Inflammatory macrophage treated with lipopolysaccharide for 4 hours (primary cell): ENCODE measurements at regions not wholly inside any gene's neighbourhood (a gene's known extent, or its start where the extent isn't known, plus 50 kb on each side); places are given as distances from the start of the nearest gene placed in this dataset.
A peak's percentile ranks its signal among the peaks of the same experiment; 100 is the strongest.
"Not testable (repeated sequence)": the region's sequence is repeated elsewhere in the genome, so short reads cannot be mapped to it uniquely, and the experiment has no call there.

Experiments used
- DNase-seq: peaks from one replicate; pipeline ENCODE4 v3.0.0-alpha.2; 2020

- peak; percentile 60 for DNase-seq
Observed at GRCh38 chr12:89225808-89226411, 126.4 kb downstream of the DUSP6 start.

GRCh38 chr12:89225401-89225800 is 126.9 kb downstream of the DUSP6 start:
- DNase-seq: peak; percentile 79

- DNase-seq: not testable (repeated sequence)
Observed at GRCh38 chr12:89222580-89222979, 129.7 kb downstream of the DUSP6 start.

- DNase-seq: no peak
Observed at GRCh38 chr12:89217472-89217871, 134.8 kb downstream of the DUSP6 start.

GRCh38 chr12:89216211-89216952 is 135.9 kb downstream of the DUSP6 start:
- no peak for DNase-seq

DNA sequence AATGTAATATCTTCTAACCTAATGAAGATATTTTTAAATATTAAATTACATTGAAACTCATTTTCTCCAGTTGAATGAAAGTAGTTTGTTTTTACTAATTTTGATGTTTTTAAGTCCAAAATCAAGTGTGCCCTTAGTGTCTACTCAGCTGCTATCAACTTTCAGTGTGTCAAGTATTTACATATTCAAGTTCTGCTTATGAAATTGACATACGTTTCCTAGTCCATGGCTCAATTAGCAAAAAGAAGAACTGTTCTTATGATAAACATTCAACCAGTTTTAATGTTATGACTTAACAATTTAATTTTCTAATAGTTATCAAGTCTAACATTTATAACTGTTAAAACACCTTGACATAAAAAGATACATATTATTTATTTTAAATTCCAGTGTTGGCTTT is 137.1 kb downstream of the DUSP6 start:
- DNase-seq: peak; percentile 70

DNA sequence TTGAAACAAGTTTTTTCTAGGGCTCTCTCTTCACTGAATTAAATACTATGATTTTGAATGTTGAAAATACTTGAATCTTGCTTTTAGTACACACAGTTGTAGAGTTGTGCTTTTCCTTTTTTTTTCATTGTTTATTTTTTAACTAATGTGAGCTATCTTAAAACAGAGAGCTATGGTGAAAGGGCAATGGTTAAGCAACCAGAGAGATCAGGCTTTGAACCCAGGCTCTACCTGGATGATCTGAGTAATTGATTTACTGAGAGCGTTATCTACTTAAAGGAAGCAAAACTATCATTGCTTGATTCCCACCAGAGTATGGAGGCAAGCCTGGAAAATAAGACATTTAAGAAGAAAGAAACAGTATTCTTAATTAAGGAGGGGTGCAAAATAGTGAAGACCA is 138.6 kb downstream of the DUSP6 start:
- DNase-seq: no peak

DNA sequence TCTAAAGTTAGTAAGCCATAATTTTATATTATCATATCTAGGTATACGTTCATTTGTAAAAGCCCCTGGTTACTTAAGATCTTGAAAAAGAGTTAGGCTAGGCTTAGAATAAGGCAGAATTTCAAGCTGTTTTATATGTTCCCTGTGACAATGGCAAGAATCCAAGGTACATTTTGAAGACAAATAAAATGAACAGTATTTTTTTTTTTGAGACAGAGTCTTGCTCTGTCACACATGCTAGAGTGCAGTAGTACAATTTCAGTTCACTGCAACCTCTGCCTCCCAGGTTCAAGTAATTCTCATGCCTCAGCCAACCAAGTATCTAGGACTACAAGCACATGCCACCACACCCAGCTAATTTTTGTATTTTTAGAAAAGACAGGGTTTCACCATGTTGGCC is 139.2 kb downstream of the DUSP6 start:
- DNase-seq: no peak

DNA sequence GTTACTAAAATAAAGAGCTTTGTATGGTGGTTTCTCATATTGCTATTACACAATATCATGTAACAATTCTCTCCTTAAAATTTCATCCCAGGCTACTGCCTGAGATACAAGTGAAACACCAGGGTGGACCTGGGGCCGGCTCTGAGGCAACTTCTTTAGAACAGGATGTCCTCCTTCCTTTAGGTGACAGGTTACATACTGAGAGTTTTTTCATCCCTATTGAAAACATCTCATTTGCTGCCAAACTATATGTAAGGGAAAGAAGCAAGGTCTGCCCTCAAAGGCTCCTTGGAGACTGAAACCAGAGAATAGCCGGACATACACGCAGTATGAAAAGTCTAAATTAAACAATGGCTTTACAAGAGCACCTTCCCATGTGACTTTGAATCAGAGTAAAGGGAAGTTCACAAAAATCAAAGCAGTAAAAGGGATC is 139.9 kb downstream of the DUSP6 start:
- peak; percentile 22 for DNase-seq

DNA sequence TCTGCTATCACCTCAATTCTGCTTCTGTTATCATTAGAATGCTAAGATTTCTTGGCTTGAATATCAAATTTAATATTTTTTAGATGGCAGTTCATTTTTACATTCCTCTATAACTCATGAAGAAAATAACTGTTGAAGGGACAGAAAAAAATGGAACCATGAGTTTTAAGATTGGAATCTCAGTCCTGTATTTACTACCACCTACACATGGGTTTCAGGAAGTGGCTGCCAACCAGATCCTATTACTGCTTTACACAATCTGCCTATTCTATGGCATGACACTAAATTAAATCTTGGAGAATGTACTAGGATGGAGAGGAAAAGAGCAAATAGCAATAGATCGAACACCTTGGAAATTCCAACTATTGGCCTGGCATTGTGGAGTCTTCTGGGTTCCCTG is 140.8 kb downstream of the DUSP6 start:
- DNase-seq: peak; percentile 34

GRCh38 chr12:89210277-89210676 is 142.0 kb downstream of the DUSP6 start:
- DNase-seq: no peak

DNA sequence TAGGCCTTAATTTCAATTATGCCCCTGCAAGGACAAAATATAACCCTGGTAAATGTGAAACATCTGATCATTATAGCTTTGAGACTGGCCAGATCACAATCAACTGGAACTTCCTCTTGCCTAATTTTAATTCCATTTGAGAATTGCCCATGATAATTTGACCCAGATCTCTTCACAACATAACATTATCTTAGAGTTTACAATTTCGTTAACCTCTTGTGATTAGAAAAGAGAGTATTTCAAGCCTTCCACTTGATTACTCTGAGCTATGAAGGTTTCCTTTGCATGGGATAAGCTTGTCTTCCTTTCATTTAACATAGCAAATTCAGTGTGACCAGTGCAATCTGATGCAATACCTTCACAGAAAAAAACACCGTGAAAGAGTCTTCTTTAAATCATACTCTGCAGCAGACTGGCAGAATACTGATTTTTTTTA is 143.6 kb downstream of the DUSP6 start:
- DNase-seq: peak; percentile 67

GRCh38 chr12:89206390-89206789 is 145.9 kb downstream of the DUSP6 start:
- DNase-seq: peak; percentile 58

- no peak for DNase-seq
Observed at GRCh38 chr12:89205517-89205916, 146.8 kb downstream of the DUSP6 start.

- no peak for DNase-seq
Observed at GRCh38 chr12:89203144-89203543, 149.2 kb downstream of the DUSP6 start.

- no peak for DNase-seq
Observed at GRCh38 chr12:89200217-89200616, 152.1 kb downstream of the DUSP6 start.

DNA sequence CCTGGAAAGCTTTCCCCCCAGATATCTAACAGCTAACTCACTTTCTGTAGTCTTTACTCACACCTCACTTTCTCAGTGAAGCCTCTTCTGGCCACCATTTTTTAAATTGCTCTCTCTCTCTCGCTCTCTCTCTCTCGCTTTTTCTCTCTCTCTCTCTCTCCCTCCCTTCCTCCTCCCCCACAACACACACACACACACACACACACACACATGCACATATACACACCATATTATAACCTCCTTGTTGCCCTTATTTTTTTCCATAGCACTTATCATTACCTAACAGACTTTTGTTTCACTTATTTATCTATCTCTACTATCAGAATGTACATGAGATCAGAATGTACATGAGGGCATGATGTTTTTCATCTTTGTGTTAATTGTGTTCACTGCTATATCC is 156.8 kb downstream of the DUSP6 start:
- DNase-seq: no peak

DNA sequence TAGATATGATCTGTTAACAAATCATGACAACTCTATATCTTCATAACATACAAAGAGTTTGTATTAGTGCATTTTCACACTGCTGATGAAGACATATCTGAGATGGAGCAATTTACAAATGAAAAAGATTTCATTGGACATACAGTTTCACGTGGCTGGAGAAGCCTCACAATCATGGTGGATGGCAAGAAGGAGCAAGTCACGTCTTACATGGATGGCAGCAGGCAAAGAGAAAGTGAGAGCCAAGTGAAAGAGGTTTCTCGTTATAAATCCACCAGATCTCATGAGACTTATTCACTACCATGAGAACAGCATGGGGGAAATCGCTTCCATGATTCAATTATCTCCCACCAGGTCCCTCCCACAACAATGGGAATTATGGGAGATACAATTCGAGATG is 157.6 kb downstream of the DUSP6 start:
- peak; percentile 34 for DNase-seq

DNA sequence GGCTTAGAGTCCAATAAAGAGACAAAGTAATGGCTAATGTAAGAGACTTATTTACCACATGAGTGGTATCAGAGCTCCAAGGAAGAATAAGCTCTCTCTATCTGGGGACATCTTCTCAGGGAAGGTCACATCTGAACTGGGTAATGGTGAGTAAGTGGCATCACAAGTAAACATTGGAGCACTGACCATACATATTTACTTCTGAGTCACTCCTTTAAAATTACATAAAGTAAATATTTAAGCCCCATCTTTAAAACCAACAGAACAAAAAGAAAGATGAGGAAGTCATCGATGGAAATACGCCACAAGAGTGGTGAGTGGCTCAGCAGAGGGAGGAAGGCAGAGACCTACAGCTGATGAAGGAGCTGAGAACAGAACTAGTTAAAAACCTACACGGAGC is 159.9 kb downstream of the DUSP6 start:
- DNase-seq: peak; percentile 21

- DNase-seq: not testable (repeated sequence)
Observed at GRCh38 chr12:89191597-89191996, 160.7 kb downstream of the DUSP6 start.

- DNase-seq: no peak
Observed at GRCh38 chr12:89189448-89189847, 162.9 kb downstream of the DUSP6 start.

GRCh38 chr12:89187507-89187906 is 164.8 kb downstream of the DUSP6 start:
- peak; percentile 55 for DNase-seq

DNA sequence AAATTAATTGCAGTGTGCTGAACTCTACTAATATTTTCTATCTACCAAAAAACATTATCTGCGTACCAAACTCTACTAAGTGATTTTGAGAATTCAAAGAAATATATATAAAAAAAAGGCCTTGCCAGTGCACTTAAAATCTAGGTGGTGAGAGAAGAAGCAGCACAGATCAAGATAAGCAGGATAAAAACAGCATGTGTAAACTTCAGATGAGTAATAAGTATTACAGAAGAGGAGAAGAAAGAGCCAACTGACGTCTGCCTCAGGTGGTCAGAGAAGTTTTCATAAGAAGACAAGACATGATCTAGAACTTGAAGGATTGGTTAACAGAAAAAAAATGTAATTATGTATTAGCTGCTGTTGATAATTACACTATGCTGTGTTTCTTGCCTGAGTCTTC is 166.4 kb downstream of the DUSP6 start:
- DNase-seq: no peak

DNA sequence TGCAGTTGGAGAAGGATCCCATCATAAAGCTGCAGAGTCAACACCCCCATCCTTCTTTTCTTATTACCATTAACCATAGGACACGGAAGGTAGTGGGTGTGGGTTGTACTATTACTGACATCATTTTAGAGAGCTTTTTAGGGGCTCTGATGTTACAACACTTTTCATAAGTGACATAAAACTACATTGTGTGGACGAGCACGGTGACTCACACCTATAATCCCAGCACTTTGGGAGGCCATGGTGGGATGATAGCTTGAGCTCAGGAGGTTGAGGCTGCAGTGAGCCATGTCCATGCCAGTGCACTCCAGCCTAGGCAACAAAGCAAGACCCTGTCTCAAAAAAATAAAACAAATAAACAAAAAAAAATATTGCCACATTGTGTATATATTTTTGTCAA is 167.1 kb downstream of the DUSP6 start:
- DNase-seq: no peak

DNA sequence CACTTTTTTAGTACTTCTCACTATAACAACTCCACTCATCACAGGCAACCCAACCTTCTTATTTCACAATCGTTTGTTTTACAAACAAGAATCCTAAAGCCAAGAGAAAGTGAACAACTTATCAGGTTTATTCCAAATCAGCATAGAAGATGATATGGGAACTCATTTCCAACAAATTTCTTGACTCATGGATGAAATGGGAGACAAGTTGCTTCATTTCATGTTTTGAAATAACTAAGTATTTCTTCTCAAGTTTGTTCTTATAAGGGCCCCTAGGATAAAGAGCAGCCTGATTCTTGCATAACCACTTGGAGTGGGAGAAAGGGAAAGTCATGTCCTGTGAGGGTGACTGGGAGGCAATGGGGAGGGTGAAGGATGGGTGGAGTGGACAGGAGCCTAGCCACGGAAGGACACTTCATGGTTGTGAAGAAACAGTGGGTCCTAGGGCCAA is 168.3 kb downstream of the DUSP6 start:
- DNase-seq: peak; percentile 95
